ENCODE measurements at regions not wholly inside any gene's neighbourhood (a gene's known extent, or its start where the extent isn't known, plus 50 kb on each side); places are given as distances from the start of the nearest gene placed in this dataset.
"Not testable (repeated sequence)": the region's sequence is repeated elsewhere in the genome, so short reads cannot be mapped to it uniquely, and the experiment has no call there.

DNA sequence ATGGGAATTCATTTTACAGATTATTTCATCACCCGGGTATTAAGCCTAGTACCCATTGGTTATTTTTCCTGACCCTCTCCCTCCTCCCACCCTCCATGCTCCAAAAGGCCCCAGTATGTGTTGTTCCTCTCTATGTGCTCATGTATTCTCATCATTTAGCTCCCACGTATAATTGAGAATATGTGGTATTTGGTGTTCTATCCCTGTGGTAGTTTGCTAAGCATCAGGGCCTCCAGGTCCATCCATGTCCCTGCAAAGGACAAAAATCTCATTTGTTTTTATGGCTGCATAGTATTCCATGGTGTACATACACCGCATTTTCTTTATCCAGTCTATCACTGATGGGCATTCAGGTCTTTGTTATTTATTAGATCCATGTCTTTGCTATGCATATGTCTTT lies 894.1 kb upstream of the MIR17HG start:
- DNase-seq (ENCODE audit: low spot score) = no peak

DNA sequence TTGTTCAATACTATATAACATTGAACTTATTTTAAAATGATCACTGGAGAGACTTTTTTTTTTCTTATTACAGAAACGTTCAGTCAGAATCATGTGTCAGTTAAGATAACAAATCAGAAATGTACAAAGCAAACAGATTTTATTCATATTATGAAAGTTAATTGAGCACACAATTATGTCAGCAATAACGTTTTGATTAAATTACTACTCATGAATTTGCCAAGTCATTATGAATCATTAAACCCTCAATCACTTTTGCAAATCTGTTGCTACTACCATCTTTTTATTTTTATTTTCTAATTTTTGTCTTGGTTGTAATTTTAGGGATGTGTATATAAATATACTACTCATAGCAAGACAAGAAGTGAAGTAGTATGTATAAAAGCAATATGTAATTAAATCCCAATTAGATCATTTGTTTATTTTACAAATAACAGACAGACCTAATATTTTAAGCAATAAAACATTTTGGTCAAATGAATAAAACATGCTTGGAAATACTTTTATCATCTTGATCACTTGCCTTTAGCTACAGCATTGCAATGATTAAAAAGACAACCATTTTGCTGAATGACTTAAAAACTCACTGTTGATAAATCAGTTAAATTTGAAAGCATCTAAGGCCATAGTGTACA lies 893.4 kb upstream of the MIR17HG start:
- no peak for DNase-seq (ENCODE audit: low spot score)

DNA sequence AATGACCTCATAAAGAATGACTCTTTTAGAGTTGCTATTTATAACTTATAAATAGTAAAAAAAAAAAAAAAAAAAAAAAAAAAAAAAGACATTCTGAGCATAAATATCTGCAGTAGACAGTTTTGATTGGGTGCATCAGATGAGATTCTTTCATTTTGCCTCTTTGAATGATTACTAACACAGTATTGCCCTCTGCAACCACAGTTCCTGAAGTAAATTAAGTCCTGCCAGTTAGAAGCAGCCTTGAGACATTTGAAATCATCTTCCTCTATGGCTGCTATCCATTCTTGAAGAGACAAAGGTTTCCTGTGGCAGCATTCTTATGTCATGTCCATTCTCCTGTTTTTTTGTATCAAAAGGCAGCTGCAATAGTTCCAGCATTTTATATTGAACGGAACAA lies 892.4 kb upstream of the MIR17HG start:
- no peak for DNase-seq (ENCODE audit: low spot score)

DNA sequence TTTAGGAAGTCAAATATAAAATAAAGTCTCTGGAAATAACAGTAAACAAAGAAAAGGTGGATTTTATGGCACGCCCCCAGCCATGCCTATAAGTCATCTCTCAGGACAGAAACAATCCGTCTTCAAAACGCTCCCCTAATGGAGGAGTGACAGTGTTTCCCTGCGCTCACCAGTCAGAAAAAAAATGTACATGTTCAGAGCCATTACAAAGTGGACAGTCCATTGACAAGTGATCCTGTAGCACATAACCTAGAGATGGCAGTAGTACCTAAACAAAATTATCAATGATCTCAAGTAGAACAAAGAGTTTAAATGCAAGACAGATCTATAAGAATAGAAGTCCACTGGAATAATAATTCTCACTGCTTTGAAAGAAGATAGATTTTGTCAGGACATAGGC lies 891.7 kb upstream of the MIR17HG start:
- no peak for DNase-seq (ENCODE audit: low spot score)

DNA sequence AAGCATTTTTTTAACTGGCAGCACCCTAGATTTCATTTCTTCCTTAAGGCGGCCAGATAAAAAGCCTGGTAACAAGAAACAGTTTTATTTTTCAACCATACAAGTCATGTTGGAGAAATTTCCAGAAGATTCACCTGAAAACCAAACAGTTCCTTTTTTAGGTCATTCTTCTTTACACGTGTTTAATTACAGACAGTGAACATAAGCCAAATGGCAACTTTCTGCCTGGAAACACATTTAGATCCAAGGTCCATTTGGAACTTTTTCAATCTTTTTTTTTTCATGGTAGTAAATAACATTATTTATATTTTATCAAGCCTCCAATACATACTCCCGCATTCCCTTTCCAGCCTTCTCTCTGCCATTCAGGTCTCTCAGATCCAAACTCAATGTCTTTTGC lies 886.1 kb upstream of the MIR17HG start:
- no peak for DNase-seq (ENCODE audit: low spot score)

DNA sequence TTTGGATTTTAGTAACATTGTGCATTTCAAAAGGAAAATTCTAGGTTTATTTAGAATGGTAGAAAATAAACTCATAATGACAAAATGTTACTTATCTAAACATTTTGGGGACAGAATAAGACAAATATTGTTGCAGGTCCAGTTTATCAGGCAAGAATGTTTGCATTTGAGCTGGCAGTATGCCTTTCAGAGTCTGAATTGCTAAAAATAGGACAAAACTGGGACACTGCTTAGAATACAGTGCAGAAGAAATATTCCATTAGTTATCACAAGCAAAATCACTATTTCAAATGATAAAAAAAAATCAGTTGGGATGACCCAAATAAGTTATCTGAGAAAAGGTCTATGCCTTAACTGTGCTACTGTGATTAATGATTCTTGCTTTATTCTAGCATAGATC lies 870.3 kb upstream of the MIR17HG start:
- DNase-seq (ENCODE audit: low spot score) = no peak

DNA sequence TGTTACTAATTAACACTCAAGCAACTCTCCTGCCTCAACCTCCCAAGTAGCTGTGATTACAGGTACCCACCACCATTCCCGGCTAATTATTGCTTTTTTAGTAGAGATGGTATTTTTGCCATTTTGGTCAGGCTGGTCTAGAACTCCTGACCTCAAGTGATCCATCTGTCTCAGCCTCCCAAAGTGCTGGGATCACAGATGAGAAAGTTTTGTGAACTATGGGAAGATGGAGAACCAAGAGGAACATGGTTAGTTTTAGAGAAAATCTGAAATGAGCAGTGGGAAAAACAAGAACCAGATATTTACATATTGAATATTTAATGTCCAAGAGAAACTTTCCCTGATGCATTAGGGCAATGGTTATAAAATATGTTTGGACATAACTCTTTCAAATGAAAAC lies 863.6 kb upstream of the MIR17HG start:
- no peak for DNase-seq (ENCODE audit: low spot score)

DNA sequence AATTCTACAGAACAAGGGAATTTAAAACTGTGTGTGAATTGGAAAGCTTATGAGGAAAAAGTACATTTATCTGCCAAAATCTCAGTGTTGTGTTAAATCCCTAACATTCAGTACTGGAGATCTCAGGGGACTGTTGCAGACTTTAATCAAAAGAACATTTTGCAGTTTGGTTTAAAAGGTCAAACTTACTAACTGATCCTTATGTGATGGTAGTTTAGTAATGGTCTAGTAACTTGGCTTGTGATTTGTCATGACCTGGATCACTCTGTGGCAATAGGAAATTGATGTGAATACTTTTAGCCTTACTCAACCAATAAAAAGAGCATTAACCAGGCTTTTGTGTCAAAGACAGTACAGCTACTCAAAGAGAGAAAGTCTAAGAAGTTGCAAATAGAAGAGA lies 862.1 kb upstream of the MIR17HG start:
- peak; percentile 50 for DNase-seq (ENCODE audit: low spot score)

DNA sequence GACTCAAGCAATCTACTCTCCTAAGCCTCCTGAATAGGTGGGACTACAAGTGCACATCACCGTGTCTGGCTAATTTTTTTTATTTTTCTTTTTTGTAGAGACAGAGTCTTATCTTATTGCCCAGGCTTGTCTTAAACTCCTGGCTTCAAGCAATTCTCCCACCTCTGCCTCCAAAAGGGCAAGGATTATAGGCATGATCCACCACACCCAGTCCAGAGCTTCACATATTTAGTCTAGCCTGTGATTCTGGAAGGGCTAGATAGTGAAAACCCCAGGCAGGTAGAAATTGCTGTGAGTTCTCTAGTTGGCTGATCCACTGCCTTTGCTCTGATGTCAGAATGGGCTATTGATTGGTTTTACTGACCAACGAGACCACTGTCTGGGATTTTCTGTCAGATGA lies 854.6 kb upstream of the MIR17HG start:
- no peak for DNase-seq (ENCODE audit: low spot score)

DNA sequence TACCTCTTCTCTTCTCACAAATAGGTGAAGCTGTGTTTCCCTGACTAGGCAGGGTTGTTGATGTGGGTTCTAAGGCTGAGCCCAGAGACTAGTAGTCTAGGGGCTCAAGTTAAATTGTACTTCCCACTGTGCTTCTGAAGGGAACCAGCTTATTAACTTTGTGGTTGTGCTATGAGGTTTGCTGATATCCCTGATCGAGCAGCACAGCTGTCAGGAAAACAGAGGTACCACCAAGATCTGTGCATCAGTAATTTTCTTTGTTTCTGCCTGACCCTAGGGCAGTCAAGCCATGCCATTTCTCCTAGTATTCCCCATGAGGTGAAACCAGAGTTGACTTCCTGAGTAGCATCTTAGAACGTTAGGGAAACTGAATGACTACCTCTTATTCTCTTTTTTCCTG lies 853.8 kb upstream of the MIR17HG start:
- no peak for DNase-seq (ENCODE audit: low spot score)

DNA sequence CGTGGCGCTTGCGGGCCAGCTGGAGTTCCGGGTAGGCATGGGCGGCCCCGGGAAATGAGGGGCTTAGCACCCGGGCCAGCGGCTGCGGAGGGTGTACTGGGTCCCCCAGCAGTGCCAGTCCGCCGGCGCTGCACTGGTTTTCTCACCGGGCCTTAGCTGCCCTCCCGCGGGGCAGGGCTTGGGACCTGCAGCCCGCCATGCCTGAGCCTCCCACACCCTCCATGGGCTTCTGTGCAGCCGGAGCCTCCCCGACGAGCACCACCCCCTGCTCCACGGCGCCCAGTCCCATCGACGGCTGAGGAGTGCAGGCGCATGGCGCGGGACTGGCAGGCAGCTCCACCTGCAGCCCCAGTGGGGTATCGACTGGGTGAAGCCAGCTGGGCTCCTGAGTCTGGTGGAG lies 852.6 kb upstream of the MIR17HG start:
- DNase-seq (ENCODE audit: low spot score) = not testable (repeated sequence)

DNA sequence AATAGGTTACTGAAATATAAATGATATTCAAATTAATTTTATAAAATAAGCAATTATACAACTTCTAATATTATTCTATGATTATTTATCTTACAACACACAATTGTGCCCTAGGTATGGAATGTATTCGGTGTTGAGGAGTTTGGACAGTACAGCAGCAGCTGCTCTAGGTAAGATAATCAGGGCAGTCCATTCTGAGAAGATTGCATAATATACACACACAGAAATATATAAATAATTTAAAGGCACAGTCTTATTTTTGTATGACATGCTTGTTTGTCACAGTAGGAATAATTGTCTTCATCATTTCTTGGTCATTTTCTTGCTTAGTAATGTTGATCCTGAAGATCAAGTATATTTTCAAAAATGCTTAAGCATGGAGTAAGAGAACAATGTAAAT lies 849.4 kb upstream of the MIR17HG start:
- DNase-seq (ENCODE audit: low spot score) = no peak

DNA sequence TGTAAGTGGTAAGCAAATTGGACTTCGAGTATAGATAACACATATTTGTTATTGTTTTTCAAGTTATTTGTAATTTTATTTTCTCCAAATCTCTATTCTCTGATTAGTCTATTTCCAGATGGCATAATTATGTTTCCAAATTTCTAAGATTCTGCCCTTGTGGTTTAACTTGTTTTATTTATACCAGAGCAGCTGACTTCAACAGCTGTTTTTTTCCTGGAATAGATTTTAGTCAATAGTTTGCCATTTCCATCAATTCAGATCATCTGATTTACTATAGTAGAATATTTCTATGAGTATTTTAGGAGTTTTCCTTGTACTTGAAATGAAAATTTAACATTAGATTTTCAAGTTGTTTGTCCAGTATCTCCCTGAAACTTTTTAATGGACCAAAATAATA lies 848.7 kb upstream of the MIR17HG start:
- DNase-seq (ENCODE audit: low spot score) = no peak

DNA sequence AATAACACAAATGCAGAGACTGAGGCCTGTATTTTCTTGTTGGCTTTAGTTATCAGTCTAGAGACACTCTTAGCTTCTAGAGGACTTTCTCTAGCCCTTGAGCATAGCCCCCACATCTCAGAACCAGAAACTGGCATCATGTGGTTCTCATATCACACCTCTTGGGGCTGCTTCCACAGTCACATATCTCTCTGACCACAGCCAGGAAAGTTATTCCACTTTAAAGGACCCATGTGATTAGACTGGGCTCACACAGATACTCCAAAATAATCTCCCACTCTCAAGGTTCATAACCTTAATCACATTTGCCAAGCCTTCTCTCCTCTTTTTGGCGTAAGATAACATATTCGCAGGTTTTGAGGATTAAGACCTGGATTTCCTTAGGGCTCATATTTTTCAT lies 846.9 kb upstream of the MIR17HG start:
- DNase-seq (ENCODE audit: low spot score) = no peak

DNA sequence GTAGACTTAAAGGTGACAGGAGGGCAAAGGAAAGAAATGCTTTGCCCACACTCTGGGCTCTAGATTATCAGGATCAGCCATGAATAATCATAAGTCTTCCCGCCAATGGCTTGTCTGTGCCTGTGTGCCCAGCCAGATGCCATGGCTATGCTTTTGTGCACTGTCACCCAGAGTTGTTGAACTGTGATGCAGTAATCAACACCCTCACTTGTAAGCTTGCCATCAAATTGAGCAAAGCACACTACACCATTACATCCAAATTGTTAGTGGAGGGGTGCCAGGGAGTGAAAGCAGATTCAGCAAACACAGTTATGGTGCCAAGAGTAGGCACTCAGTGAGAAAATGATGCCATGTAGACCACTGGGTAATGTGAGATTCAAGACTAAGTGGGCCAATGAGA lies 845.3 kb upstream of the MIR17HG start:
- no peak for DNase-seq (ENCODE audit: low spot score)

DNA sequence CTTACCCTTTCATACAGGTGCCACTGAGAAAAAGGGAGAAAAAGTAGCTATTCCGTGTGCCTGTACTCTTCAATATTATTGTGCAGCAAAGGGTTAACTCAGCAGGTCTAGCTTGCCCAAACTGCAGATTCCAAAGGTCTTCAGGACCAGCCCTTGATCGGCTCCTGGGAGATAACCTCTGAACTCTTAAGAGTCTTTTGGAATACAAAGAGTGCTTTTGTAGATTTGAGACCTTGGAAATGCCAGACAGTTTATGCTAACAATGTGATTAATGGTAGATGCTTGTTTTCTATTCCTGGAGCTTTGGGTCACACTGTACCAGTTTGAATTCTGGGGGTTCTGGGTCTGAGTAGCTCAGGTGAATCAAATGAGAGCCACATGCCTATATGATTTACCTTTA lies 844.7 kb upstream of the MIR17HG start:
- no peak for DNase-seq (ENCODE audit: low spot score)

DNA sequence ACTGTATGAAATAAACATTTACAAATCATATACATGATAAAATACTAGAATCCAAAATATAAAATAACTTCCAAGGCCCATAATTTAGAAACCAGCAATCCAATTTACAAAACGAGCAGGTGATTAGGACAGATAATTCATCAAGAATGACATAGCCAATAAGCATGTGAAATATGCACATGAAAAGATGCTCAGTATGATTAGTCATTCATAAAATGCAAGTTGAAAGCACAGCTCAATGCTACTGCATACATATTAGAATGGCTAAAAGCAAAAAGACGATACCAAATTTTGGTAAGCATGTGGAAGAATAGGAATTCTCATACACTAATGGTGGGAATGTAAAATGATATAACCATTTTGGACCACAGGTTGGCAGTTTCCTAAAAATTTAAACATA lies 837.2 kb upstream of the MIR17HG start:
- DNase-seq (ENCODE audit: low spot score) = no peak

DNA sequence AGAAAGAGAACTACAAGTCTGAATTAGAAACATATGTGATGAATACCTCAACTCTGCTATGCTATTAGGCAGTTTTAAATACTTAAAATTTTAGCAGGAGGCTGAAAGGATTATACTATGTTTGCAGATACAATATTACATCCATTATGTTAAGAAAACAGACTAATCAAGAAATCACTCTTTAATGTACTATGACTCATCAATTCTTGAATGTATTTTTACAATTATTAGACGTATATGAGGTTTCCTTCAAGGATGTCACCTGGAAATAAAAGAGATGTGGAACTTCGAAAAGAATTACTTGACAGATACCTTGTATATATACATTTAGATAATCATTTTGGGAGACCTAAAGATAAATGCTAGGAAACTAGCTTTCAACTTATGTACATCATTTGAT lies 835.6 kb upstream of the MIR17HG start:
- no peak for DNase-seq (ENCODE audit: low spot score)

DNA sequence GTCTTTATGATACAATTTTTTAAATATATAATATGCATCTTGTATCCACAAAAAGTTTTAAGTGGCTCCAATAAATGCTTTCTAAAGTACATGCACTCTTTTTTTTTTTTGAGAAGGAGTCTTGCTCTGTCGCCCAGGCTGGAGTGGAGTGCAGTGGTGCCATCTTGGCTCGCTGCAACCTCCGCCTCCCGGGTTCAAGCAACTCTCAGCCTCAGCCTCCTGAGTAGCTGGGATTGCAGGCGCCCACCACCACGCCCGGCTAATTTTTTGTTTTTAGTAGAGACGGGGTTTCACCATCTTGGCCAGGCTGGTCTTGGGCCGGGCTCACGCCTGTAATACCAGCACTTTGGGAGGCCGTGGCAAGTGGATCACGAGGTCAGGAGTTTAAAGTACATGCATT lies 832.8 kb upstream of the MIR17HG start:
- not testable (repeated sequence) for DNase-seq (ENCODE audit: low spot score)

DNA sequence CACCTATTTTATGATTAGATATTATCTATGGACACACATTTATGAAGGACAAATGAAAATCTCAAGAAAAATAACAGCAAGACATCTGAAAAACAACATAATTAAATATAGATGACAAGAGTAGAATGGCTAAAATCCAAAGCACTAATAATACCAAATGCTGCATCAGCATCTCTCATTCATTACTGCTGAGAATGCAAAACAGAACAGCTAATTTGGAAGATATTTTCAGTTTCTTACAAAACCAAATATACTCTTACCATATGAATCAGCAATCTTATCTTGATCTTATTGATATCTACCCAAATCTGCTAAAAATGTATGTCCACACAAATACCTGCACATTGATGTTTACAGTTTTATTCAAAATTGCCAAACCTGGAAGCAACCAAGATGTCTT lies 829.1 kb upstream of the MIR17HG start:
- DNase-seq (ENCODE audit: low spot score) = no peak

DNA sequence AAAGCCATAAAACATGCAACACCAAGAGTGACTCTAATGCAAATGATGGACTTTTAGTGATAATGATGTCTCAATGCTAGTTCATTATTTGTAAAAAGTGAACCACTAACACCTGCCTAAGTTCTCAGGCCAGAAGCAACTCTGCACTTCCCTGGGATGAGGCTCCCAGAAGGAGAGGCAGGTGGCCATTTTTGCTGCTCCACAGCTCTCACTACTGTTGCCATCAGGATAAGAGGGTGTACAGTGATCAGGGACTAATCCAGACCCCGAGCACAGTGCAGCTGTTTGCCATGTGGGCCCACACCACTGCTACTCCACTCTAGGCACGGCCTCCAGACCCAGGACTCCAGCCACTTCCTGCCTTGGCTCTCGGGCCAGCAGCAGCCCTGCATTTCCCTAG lies 828.3 kb upstream of the MIR17HG start:
- DNase-seq (ENCODE audit: low spot score) = no peak

DNA sequence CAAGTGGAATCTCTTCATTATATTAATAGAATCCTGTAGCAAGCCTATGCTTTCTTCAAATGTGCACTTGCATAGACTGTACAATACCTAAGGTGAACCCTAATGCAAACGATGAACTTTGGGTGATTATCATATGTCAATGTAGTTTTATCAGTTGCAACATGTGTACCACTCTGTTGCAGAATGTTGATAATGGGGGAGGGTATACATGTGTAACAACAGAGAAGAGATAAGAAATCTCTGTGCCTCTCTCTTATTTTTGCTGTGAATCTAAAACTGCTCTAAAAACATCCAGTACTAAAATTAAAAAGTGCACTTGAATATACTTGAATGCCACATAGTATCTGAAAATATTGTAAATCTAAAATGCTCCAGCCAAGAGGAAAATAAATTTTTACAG lies 820.8 kb upstream of the MIR17HG start:
- DNase-seq (ENCODE audit: low spot score) = no peak

DNA sequence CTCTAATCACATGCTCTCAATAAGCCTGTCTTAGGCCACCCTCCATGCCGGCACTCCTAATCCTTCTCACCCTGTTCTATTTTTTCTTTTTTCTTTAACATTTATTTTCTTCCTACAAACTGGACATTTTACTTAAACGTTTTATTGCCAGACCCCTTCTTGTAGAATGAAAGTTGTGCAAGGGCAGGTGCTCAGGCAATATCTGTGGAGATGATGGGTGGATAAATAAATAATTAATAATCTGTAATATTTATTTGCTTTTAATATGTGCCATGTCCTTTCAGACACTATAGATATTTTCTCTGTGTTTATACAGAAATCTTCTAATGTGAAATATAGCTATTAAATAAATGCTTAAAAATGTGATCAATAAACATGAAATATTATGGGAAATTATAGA lies 815.7 kb upstream of the MIR17HG start:
- no peak for DNase-seq (ENCODE audit: low spot score)

DNA sequence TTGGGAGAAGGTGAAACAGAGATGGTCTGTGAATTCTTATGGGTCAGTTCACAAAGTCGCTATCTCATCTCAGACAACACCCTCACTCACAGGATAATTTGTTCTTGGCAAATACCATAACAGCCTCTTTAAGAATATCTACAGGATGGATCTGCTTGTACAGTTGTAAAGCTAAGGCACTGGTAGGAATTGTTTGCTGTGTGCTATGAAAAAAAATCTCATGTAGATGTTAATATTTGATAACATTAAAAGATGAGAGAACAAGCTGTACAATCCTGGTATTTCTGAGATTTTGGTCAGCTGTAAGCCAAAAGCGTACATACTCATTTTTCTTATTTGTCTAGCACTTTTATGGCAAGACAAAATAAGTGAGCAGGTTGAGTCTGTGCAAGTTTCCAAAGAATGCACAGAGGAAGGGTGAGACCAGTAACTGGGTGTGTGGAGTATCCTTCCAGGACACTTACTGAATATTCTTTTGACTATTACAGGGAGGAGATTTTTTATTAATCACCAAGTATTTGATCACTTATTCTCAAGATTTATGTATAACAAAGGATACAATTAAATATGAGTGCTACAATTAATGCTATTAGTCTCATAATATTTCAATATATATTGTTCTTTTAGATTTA lies 814.5 kb upstream of the MIR17HG start:
- DNase-seq (ENCODE audit: low spot score) = no peak

DNA sequence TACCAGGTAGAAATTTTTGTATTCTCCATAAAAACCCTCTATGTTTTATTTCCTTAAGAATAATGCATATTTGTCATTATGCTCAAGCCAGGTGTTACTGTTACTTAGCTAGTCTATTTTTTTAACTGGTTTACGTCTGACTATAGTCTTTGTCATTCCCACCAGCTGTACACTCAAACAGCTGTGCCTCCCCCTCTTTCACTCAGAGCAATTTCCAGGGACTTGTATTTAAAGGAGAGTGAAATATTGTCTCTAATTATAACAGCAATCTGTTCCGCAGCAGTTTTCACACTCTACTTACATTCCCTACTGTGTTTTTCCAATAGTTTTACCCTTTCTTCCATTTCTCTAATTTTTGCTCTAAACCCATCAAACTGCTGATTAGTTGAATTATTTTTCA lies 813.6 kb upstream of the MIR17HG start:
- DNase-seq (ENCODE audit: low spot score) = no peak

Data from COLO829 (cell line).